SK-N-MC (cell line): ENCODE measurements at regions not wholly inside any gene's neighbourhood (a gene's known extent, or its start where the extent isn't known, plus 50 kb on each side); places are given as distances from the start of the nearest gene placed in this dataset.

Experiments
- EZH2 ChIP-seq: fragments of 200-600 bp; sonication (generic); IDR thresholded peaks from one replicate; pipeline ENCODE4 v1.6.1; 2017; ENCODE audit warnings: antibody characterized with exemption
- POLR2AphosphoS5 ChIP-seq: IDR thresholded peaks from 2 replicates; pipeline ENCODE4 v1.6.1; 2012; ENCODE audit warnings: mild to moderate bottlenecking, low read depth, low read length, borderline replicate concordance

DNA sequence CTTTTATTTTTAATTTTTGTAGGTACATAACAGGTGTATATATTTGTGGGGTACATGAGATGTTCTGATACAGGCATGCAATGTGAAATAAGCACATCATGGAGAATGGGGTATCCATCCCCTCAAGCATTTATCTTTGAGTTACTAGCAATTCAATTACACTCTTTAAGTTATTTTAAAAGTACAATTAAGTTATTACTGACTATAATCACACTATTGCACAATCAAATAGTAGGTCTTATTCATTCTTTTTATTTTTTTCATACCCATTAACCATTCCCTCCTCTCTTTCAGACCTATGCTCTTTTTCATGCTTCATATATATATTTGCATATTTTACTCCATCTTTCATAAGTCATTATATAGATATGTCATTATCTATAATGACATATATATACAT, 93.3 kb downstream of the MAGEB5 start:
- TF ChIP-seq EZH2, result no peak
- TF ChIP-seq POLR2AphosphoS5, result no peak
